ENCODE measurements at regions not wholly inside any gene's neighbourhood (a gene's known extent, or its start where the extent isn't known, plus 50 kb on each side); places are given as distances from the start of the nearest gene placed in this dataset.

DNA sequence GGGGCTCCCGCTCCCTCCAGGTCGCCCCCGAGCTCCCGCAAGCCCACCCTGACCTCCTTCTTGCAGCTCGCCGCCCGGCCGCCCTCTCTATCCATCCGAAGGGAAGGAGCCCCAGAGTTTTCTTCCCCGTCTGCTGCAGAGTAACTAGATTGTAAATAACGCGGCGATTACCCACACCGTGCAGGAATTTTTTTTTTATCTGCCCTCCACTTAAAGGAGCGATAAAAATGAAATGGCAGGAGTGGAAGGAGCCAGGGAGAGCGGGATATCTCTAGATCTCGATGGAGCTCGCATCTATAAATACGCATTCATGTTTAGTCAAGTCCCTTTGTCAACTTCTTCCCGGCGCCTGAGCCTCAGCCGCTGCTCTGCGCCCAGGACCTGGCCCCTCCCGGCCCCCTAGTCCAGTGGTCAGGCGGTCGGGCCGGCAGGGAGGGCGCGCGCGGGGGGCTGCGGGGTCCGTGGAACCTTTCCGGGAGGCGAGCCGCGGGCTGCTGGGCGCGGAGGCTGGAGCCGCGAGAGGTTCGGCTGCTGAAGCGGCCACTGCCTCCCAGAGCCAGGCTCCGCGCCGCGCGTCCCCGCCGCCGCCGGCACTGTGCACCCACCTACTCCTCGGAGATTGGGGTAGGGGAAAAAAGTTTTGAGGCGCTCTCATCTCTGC is 386.0 kb downstream of the BCAT1 start:
- TF ChIP-seq, protein P1, sequence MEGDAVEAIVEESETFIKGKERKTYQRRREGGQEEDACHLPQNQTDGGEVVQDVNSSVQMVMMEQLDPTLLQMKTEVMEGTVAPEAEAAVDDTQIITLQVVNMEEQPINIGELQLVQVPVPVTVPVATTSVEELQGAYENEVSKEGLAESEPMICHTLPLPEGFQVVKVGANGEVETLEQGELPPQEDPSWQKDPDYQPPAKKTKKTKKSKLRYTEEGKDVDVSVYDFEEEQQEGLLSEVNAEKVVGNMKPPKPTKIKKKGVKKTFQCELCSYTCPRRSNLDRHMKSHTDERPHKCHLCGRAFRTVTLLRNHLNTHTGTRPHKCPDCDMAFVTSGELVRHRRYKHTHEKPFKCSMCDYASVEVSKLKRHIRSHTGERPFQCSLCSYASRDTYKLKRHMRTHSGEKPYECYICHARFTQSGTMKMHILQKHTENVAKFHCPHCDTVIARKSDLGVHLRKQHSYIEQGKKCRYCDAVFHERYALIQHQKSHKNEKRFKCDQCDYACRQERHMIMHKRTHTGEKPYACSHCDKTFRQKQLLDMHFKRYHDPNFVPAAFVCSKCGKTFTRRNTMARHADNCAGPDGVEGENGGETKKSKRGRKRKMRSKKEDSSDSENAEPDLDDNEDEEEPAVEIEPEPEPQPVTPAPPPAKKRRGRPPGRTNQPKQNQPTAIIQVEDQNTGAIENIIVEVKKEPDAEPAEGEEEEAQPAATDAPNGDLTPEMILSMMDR (IDR thresholded peaks at IDR 0.05; ENCODE audit: low read depth, low read length): no peak
- TF ChIP-seq POLR2A (IDR thresholded peaks at IDR 0.05; ENCODE audit: extremely low read depth, insufficient read length) (no peak), MYC (IDR thresholded peaks at IDR 0.05; ENCODE audit: low read depth, low read length) (no peak)

All from NB4 (cell line).